ENCODE measurements at regions not wholly inside any gene's neighbourhood (a gene's known extent, or its start where the extent isn't known, plus 50 kb on each side); places are given as distances from the start of the nearest gene placed in this dataset.
"Not testable (repeated sequence)": the region's sequence is repeated elsewhere in the genome, so short reads cannot be mapped to it uniquely, and the experiment has no call there.

- not testable (repeated sequence) for H3K9ac ChIP-seq (ENCODE audit: low read length); H3K27me3 ChIP-seq (ENCODE audit: control insufficient read depth in 1 of 2, insufficient read depth in 2 of 2, low read length in 2 of 2); H3K27ac ChIP-seq (ENCODE audit: low read depth, low read length); H3K36me3 ChIP-seq (ENCODE audit: insufficient read depth, low read length); H3K4me1 ChIP-seq (ENCODE audit: insufficient read depth, low read length); H3K4me3 ChIP-seq (ENCODE audit: low read depth in 1 of 2, low read length in 2 of 2); H3K9me3 ChIP-seq (ENCODE audit: low read length)
Measured at GRCh38 chr4:118454857-118455256, 102.1 kb upstream of the PRSS12 start.

- not testable (repeated sequence) for H3K4me1 ChIP-seq (ENCODE audit: insufficient read depth, low read length); H3K4me3 ChIP-seq (ENCODE audit: low read depth in 1 of 2, low read length in 2 of 2); H3K9me3 ChIP-seq (ENCODE audit: low read length); H3K36me3 ChIP-seq (ENCODE audit: insufficient read depth, low read length); H3K9ac ChIP-seq (ENCODE audit: low read length); H3K27ac ChIP-seq (ENCODE audit: low read depth, low read length); H3K27me3 ChIP-seq (ENCODE audit: control insufficient read depth in 1 of 2, insufficient read depth in 2 of 2, low read length in 2 of 2)
Measured at GRCh38 chr4:118461435-118461834, 108.6 kb upstream of the PRSS12 start.

GRCh38 chr4:118465831-118466230 lies 113.0 kb upstream of the PRSS12 start:
- not testable (repeated sequence) for H3K4me1 ChIP-seq (ENCODE audit: insufficient read depth, low read length); H3K4me3 ChIP-seq (ENCODE audit: low read depth in 1 of 2, low read length in 2 of 2); H3K9ac ChIP-seq (ENCODE audit: low read length); H3K36me3 ChIP-seq (ENCODE audit: insufficient read depth, low read length); H3K9me3 ChIP-seq (ENCODE audit: low read length); H3K27ac ChIP-seq (ENCODE audit: low read depth, low read length); H3K27me3 ChIP-seq (ENCODE audit: control insufficient read depth in 1 of 2, insufficient read depth in 2 of 2, low read length in 2 of 2)

- H3K9me3 ChIP-seq (ENCODE audit: low read length); H3K36me3 ChIP-seq (ENCODE audit: insufficient read depth, low read length); H3K27me3 ChIP-seq (ENCODE audit: control insufficient read depth in 1 of 2, insufficient read depth in 2 of 2, low read length in 2 of 2); H3K27ac ChIP-seq (ENCODE audit: low read depth, low read length); H3K4me1 ChIP-seq (ENCODE audit: insufficient read depth, low read length); H3K4me3 ChIP-seq (ENCODE audit: low read depth in 1 of 2, low read length in 2 of 2); H3K9ac ChIP-seq (ENCODE audit: low read length): not testable (repeated sequence)
Measured at GRCh38 chr4:118474001-118474626, 121.3 kb upstream of the PRSS12 start.

GRCh38 chr4:118474771-118475170 lies 122.0 kb upstream of the PRSS12 start:
- H3K9ac ChIP-seq (ENCODE audit: low read length); H3K9me3 ChIP-seq (ENCODE audit: low read length); H3K27me3 ChIP-seq (ENCODE audit: control insufficient read depth in 1 of 2, insufficient read depth in 2 of 2, low read length in 2 of 2); H3K4me3 ChIP-seq (ENCODE audit: low read depth in 1 of 2, low read length in 2 of 2); H3K4me1 ChIP-seq (ENCODE audit: insufficient read depth, low read length); H3K36me3 ChIP-seq (ENCODE audit: insufficient read depth, low read length); H3K27ac ChIP-seq (ENCODE audit: low read depth, low read length): not testable (repeated sequence)

- H3K27me3 ChIP-seq (ENCODE audit: control insufficient read depth in 1 of 2, insufficient read depth in 2 of 2, low read length in 2 of 2); H3K9me3 ChIP-seq (ENCODE audit: low read length); H3K4me1 ChIP-seq (ENCODE audit: insufficient read depth, low read length); H3K27ac ChIP-seq (ENCODE audit: low read depth, low read length); H3K4me3 ChIP-seq (ENCODE audit: low read depth in 1 of 2, low read length in 2 of 2); H3K36me3 ChIP-seq (ENCODE audit: insufficient read depth, low read length); H3K9ac ChIP-seq (ENCODE audit: low read length): not testable (repeated sequence)
Measured at GRCh38 chr4:118475901-118476300, 123.1 kb upstream of the PRSS12 start.

GRCh38 chr4:118477826-118478225 lies 125.0 kb upstream of the PRSS12 start:
- H3K9me3 ChIP-seq (ENCODE audit: low read length); H3K27ac ChIP-seq (ENCODE audit: low read depth, low read length); H3K4me1 ChIP-seq (ENCODE audit: insufficient read depth, low read length); H3K9ac ChIP-seq (ENCODE audit: low read length); H3K36me3 ChIP-seq (ENCODE audit: insufficient read depth, low read length); H3K27me3 ChIP-seq (ENCODE audit: control insufficient read depth in 1 of 2, insufficient read depth in 2 of 2, low read length in 2 of 2); H3K4me3 ChIP-seq (ENCODE audit: low read depth in 1 of 2, low read length in 2 of 2): not testable (repeated sequence)

GRCh38 chr4:118485801-118486314 lies 133.1 kb upstream of the PRSS12 start:
- H3K27me3 ChIP-seq (ENCODE audit: control insufficient read depth in 1 of 2, insufficient read depth in 2 of 2, low read length in 2 of 2); H3K36me3 ChIP-seq (ENCODE audit: insufficient read depth, low read length); H3K4me1 ChIP-seq (ENCODE audit: insufficient read depth, low read length); H3K9ac ChIP-seq (ENCODE audit: low read length); H3K9me3 ChIP-seq (ENCODE audit: low read length); H3K27ac ChIP-seq (ENCODE audit: low read depth, low read length); H3K4me3 ChIP-seq (ENCODE audit: low read depth in 1 of 2, low read length in 2 of 2): not testable (repeated sequence)

GRCh38 chr4:118492963-118493362 lies 140.2 kb upstream of the PRSS12 start:
- not testable (repeated sequence) for H3K9me3 ChIP-seq (ENCODE audit: low read length); H3K27ac ChIP-seq (ENCODE audit: low read depth, low read length); H3K27me3 ChIP-seq (ENCODE audit: control insufficient read depth in 1 of 2, insufficient read depth in 2 of 2, low read length in 2 of 2); H3K9ac ChIP-seq (ENCODE audit: low read length); H3K4me3 ChIP-seq (ENCODE audit: low read depth in 1 of 2, low read length in 2 of 2); H3K36me3 ChIP-seq (ENCODE audit: insufficient read depth, low read length); H3K4me1 ChIP-seq (ENCODE audit: insufficient read depth, low read length)

- not testable (repeated sequence) for H3K4me3 ChIP-seq (ENCODE audit: low read depth in 1 of 2, low read length in 2 of 2); H3K36me3 ChIP-seq (ENCODE audit: insufficient read depth, low read length); H3K9ac ChIP-seq (ENCODE audit: low read length); H3K9me3 ChIP-seq (ENCODE audit: low read length); H3K4me1 ChIP-seq (ENCODE audit: insufficient read depth, low read length); H3K27ac ChIP-seq (ENCODE audit: low read depth, low read length); H3K27me3 ChIP-seq (ENCODE audit: control insufficient read depth in 1 of 2, insufficient read depth in 2 of 2, low read length in 2 of 2)
Measured at GRCh38 chr4:118494437-118494836, 141.6 kb upstream of the PRSS12 start.

- H3K27ac ChIP-seq (ENCODE audit: low read depth, low read length); H3K4me1 ChIP-seq (ENCODE audit: insufficient read depth, low read length); H3K36me3 ChIP-seq (ENCODE audit: insufficient read depth, low read length); H3K27me3 ChIP-seq (ENCODE audit: control insufficient read depth in 1 of 2, insufficient read depth in 2 of 2, low read length in 2 of 2); H3K9me3 ChIP-seq (ENCODE audit: low read length); H3K4me3 ChIP-seq (ENCODE audit: low read depth in 1 of 2, low read length in 2 of 2); H3K9ac ChIP-seq (ENCODE audit: low read length): not testable (repeated sequence)
Measured at GRCh38 chr4:118502967-118503366, 150.2 kb upstream of the PRSS12 start.

GRCh38 chr4:118504927-118505326 lies 152.1 kb upstream of the PRSS12 start:
- H3K36me3 ChIP-seq (ENCODE audit: insufficient read depth, low read length); H3K4me1 ChIP-seq (ENCODE audit: insufficient read depth, low read length); H3K4me3 ChIP-seq (ENCODE audit: low read depth in 1 of 2, low read length in 2 of 2); H3K9me3 ChIP-seq (ENCODE audit: low read length); H3K27ac ChIP-seq (ENCODE audit: low read depth, low read length); H3K9ac ChIP-seq (ENCODE audit: low read length); H3K27me3 ChIP-seq (ENCODE audit: control insufficient read depth in 1 of 2, insufficient read depth in 2 of 2, low read length in 2 of 2): not testable (repeated sequence)
